Adrenal gland (tissue), 5 donors: ENCODE measurements at regions not wholly inside any gene's neighbourhood (a gene's known extent, or its start where the extent isn't known, plus 50 kb on each side); places are given as distances from the start of the nearest gene placed in this dataset.

Source experiments
- POLR2A ChIP-seq, 2 donors: fragments of 450-650 bp; IDR thresholded peaks; one replicate each; pipeline ENCODE4 v1.6.1; 2017; ENCODE audit warnings: antibody characterized with exemption in 2 of 2, mild to moderate bottlenecking in 2 of 2, moderate library complexity in 1 of 2
- TF ChIP-seq, protein P1 (sequence below), 6 experiments: fragments of 450-650 bp in 4 of 6; fragments of 200-600 bp in 2 of 6; sonication (generic) in 1 of 6; IDR thresholded peaks; 1 replicate in 5 of 6; 2 replicates in 1 of 6; pipeline versions ENCODE4 v1.5.1 to v1.8.0; 2016 to 2021; ENCODE audit warnings: antibody characterized with exemption in 6 of 6, mild to moderate bottlenecking in 2 of 6, moderate library complexity in 1 of 6
- donor health status: DM: no; HTN: no; CAD: no.

DNA sequence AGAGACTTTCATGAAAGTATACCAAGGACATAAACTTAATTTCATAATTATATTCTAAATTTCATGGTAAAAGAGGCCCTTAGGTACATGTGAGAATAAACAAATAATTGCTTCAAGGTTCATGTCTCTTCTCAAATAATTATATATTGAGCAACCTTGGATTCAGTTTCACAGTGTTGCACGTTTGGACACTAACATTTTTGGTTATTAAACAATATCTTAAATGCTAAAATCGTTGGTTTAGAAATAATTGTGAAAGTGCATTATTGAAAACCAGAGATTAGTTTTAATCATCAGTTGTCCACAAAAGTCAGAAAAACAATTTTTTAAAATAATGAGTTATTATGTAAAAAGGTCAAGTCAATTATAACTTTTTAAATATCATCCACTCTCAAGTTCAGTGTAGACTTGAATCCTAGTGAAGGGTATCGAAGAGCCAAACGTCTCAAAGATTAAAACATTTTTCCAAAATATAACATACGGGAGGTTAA is 227.1 kb upstream of the DEFB112 start:
- TF ChIP-seq POLR2A (IDR thresholded peaks at IDR 0.05) = no peak
- TF ChIP-seq, protein P1, sequence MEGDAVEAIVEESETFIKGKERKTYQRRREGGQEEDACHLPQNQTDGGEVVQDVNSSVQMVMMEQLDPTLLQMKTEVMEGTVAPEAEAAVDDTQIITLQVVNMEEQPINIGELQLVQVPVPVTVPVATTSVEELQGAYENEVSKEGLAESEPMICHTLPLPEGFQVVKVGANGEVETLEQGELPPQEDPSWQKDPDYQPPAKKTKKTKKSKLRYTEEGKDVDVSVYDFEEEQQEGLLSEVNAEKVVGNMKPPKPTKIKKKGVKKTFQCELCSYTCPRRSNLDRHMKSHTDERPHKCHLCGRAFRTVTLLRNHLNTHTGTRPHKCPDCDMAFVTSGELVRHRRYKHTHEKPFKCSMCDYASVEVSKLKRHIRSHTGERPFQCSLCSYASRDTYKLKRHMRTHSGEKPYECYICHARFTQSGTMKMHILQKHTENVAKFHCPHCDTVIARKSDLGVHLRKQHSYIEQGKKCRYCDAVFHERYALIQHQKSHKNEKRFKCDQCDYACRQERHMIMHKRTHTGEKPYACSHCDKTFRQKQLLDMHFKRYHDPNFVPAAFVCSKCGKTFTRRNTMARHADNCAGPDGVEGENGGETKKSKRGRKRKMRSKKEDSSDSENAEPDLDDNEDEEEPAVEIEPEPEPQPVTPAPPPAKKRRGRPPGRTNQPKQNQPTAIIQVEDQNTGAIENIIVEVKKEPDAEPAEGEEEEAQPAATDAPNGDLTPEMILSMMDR (IDR thresholded peaks at IDR 0.05) = no peak
